Memory B cell (primary cell): ENCODE measurements at regions not wholly inside any gene's neighbourhood (a gene's known extent, or its start where the extent isn't known, plus 50 kb on each side); places are given as distances from the start of the nearest gene placed in this dataset.
"Not testable (repeated sequence)": the region's sequence is repeated elsewhere in the genome, so short reads cannot be mapped to it uniquely, and the experiment has no call there.

ENCODE experiments used
- ATAC-seq: fragments of 150-1000 bp; cut with Tn5 transposase; 2 replicates; pipeline ENCODE4 v1.10.0; 2021; ENCODE audit warnings: low read depth, mild to moderate bottlenecking, moderate library complexity
- DNase-seq, 2 donors: peaks; one replicate each; pipeline ENCODE4 v3.0.0; 2022; ENCODE audit warnings: low spot score in 2 of 2
- H3K27ac Mint-ChIP-seq: one replicate; pipeline ENCODE4 v1.8.0; 2022; ENCODE audit warnings: mild to moderate bottlenecking, moderate library complexity, mixed read lengths
- H3K27me3 Mint-ChIP-seq: one replicate; pipeline ENCODE4 v1.8.0; 2022; ENCODE audit warnings: mixed read lengths
- H3K36me3 Mint-ChIP-seq: one replicate; pipeline ENCODE4 v1.8.0; 2022; ENCODE audit warnings: mild to moderate bottlenecking, mixed read lengths
- H3K4me1 Mint-ChIP-seq: one replicate; pipeline ENCODE4 v1.8.0; 2022; ENCODE audit warnings: mixed read lengths
- H3K4me3 Mint-ChIP-seq: one replicate; pipeline ENCODE4 v1.8.0; 2022; ENCODE audit warnings: mild to moderate bottlenecking, moderate library complexity, mixed read lengths
- H3K9me3 Mint-ChIP-seq: one replicate; pipeline ENCODE4 v1.8.0; 2022; ENCODE audit warnings: mixed read lengths

DNA sequence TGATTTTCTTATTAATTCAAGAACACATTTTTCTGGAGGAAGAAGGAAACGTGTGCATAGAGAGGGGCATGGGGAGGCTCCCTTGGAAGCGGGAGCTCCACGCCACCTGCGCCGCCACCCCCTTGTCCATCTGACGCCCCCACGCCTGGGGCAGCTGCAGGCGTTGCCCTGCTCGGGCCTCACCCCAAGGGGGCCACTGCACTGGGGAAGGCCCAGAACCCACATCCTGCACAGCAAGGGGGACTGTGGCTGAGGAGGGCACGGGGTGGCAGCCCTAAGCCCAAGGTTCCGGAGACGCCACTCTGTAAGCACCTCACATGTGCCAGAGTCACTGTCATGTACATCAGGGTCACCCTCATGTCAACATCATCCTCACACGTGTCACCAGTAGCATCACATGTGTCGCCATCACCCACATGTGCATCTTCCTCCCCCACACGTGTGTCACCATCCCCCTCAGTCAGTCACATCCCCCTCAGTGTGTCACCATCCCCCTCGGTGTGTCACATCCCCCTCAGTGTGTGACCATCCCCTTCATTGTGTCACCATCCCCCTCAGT, 486.7 kb upstream of the SALL3 start:
- Mint-ChIP-seq H3K9me3 (peaks cover 6% of the 10 kb centered on the region), H3K36me3 (peaks cover 2% of the 10 kb centered on the region), H3K27me3 (no peaks in the 10 kb centered on the region), H3K4me3 (no peak overlapping the region), H3K4me1 (no peaks in the 10 kb centered on the region), H3K27ac (no peak overlapping the region)
- no peak for ATAC-seq
- DNase-seq: no peak

DNA sequence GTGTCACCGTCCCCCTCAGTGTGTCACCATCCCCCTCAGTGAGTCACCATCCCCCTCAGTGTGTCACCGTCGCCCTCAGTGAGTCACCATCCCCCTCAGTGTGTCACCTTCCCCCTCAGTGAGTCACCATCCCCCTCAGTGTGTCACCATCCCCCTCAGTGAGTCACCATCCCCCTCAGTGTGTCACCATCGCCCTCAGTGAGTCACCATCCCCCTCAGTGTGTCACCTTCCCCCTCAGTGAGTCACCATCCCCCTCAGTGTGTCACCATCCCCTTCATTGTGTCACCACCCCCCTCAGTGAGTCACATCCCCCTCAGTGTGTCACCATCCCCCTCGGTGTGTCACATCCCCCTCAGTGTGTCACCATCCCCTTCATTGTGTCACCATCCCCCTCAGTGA, 486.1 kb upstream of the SALL3 start:
- H3K27ac Mint-ChIP-seq: not testable (repeated sequence)

DNA sequence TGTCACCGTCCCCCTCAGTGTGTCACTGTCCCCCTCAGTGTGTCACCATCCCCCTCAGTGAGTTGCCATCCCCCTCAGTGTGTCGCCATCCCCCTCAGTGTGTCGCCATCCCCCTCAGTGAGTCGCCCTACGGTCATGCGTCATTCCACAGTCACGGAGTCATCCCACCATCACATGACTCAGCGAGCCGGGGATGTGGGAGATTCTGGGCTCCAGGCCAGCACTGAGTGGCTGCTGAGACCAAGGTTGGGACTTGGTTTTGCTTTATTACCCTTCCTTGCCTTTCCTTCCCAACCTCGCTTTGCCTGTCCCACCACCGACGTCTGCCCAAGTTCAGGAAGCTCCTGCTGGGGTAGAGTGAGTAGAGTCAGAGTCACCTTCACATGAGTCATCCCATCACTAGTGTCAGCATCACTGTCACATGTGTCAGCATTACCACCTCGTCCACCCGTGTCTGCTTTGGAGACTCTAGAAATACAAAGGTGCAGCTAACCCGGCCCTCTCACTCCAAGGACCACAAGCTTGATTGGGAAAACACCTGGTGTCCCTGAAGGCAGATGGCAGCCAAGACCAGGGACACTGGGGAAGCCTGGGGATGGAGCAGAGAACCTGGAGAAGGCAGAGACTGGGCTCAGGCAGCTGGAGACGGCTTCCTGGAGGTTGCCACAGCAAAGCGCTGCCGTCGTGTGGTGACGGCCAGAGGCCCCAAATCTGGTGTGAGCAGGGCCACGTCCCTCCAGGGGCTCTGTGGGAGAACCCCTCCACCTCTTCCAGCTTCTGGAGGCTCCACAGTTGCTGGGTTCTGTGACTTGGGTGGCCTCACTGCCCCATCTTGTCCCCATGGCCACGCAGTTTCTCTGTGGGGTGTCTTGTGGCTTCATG, 485.2 kb upstream of the SALL3 start:
- no peak overlapping the region for H3K27ac Mint-ChIP-seq
- H3K4me1 Mint-ChIP-seq: no peaks in the 10 kb centered on the region
- H3K27me3 Mint-ChIP-seq: no peaks in the 10 kb centered on the region
- DNase-seq: no peak
- peaks cover 2% of the 10 kb centered on the region for H3K36me3 Mint-ChIP-seq
- H3K4me3 Mint-ChIP-seq: no peak overlapping the region
- no peak for ATAC-seq
- H3K9me3 Mint-ChIP-seq: peaks cover 5% of the 10 kb centered on the region

More for the DNA sequence above, 486.1 kb upstream of the SALL3 start:
- not testable (repeated sequence) for ATAC-seq, DNase-seq, H3K4me1 Mint-ChIP-seq, H3K27me3 Mint-ChIP-seq, H3K9me3 Mint-ChIP-seq, H3K4me3 Mint-ChIP-seq, H3K36me3 Mint-ChIP-seq

DNA sequence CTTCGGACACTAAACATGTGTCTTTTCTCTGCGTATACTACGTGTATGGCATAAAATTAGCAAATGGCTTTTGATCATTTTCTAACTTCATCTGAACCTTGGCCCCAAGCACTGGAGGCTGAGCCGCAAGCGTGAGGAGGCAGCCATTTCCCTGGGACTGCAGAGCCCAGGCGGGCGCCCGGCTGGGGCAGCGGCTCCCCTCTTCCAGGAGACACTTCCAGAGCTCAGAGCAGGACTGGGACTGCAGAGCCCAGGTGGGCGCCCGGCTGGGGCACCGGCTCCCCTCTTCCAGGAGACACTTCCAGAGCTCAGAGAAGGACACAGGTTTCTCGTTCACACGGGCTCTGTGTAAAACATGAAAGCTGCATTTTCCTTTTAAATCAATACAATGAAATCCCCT, 484.1 kb upstream of the SALL3 start:
- Mint-ChIP-seq H3K9me3 (peaks cover 3% of the 10 kb centered on the region), H3K4me3 (no peak overlapping the region), H3K27me3 (no peaks in the 10 kb centered on the region), H3K4me1 (no peaks in the 10 kb centered on the region), H3K36me3 (peaks cover 2% of the 10 kb centered on the region), H3K27ac (no peak overlapping the region)
- DNase-seq: no peak
- ATAC-seq: no peak

DNA sequence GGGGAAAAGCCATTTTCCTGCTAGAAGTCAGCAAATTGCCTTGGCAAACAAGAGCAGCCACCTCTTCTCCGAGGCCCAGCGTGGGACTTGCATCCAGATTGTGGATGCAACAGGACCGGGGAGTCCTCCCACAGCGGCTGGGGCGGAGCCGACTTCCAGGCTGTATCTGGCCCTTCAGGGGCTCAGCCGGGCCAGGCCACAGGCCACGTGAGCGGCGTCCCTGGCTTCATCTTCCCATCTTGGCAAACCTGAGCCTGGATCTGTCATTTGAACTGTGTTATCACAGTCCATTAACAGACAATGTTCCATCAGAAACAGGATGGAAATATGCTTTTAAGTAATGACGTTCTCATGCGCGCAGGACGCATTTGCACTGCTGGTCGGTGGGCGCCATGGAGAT, 483.5 kb upstream of the SALL3 start:
- Mint-ChIP-seq H3K4me1 (no peaks in the 10 kb centered on the region), H3K27me3 (no peaks in the 10 kb centered on the region), H3K9me3 (peaks cover 2% of the 10 kb centered on the region), H3K27ac (no peak overlapping the region), H3K36me3 (peaks cover 2% of the 10 kb centered on the region), H3K4me3 (no peak overlapping the region)
- ATAC-seq (no peak), DNase-seq (no peak)

GRCh38 chr18:78497641-78498040, 482.0 kb upstream of the SALL3 start:
- ATAC-seq (no peak), DNase-seq (no peak)
- no peak overlapping the region for H3K4me3 Mint-ChIP-seq
- no peak overlapping the region for H3K27ac Mint-ChIP-seq
- H3K36me3 Mint-ChIP-seq: peaks cover 2% of the 10 kb centered on the region
- H3K27me3 Mint-ChIP-seq: no peaks in the 10 kb centered on the region
- no peaks in the 10 kb centered on the region for H3K4me1 Mint-ChIP-seq
- H3K9me3 Mint-ChIP-seq: peaks cover 2% of the 10 kb centered on the region

- Mint-ChIP-seq H3K27ac (no peak overlapping the region), H3K9me3 (no peaks in the 10 kb centered on the region), H3K36me3 (no peaks in the 10 kb centered on the region), H3K4me3 (no peak overlapping the region), H3K4me1 (no peaks in the 10 kb centered on the region), H3K27me3 (no peaks in the 10 kb centered on the region)
- ATAC-seq: no peak
- no peak for DNase-seq
Observed at GRCh38 chr18:78499586-78499985, 480.0 kb upstream of the SALL3 start.

DNA sequence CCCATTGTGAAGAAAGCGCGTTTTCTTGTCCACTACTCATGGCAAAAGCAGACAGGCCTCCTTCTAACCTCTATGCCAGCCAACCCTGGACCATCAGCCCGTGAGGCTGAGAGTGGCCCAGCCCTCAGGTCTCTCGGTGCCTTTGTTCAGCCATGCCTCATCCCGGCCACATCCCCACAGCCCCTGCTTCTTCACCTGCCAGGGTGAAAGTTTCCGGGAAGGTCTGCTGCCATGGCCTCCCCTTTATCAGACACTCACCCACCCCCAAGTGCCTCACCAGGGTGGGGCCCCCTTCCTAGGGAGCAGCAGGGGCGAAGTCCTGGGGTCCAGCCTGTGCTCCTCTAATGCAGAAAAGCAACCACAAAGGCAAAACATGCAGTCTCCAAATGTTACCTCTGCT, 478.4 kb upstream of the SALL3 start:
- H3K27ac Mint-ChIP-seq: no peak overlapping the region
- DNase-seq: no peak
- H3K4me3 Mint-ChIP-seq: no peak overlapping the region
- peaks cover 2% of the 10 kb centered on the region for H3K27me3 Mint-ChIP-seq
- no peaks in the 10 kb centered on the region for H3K4me1 Mint-ChIP-seq
- H3K9me3 Mint-ChIP-seq: no peaks in the 10 kb centered on the region
- ATAC-seq: no peak
- no peaks in the 10 kb centered on the region for H3K36me3 Mint-ChIP-seq

DNA sequence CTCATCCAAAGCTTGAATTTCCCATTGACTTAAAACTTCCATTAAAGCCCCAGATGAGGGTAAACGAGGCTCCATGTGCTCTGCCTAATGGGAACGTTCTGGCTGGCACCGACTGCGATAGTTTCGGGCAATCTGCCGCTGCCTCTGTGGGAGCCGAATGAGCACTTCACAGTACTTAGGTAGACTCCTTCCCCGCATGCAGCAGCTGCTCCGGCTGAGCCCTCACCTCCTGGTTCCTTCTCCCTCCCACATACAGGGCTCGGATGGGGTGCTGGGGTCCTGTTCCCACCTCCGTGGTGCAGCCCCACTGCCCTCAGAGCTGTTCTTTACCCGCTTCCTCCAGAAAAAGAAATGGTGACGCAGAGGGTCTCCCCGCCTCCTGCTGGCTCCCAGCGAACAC, 476.5 kb upstream of the SALL3 start:
- Mint-ChIP-seq H3K36me3 (no peaks in the 10 kb centered on the region), H3K27ac (no peak overlapping the region), H3K4me3 (no peak overlapping the region), H3K9me3 (peaks cover 2% of the 10 kb centered on the region), H3K27me3 (peaks cover 2% of the 10 kb centered on the region), H3K4me1 (no peaks in the 10 kb centered on the region)
- DNase-seq: no peak
- ATAC-seq: no peak

GRCh38 chr18:78505851-78506461, 473.7 kb upstream of the SALL3 start:
- H3K27ac Mint-ChIP-seq: no peak overlapping the region
- peaks cover 8% of the 10 kb centered on the region for H3K9me3 Mint-ChIP-seq
- no peaks in the 10 kb centered on the region for H3K36me3 Mint-ChIP-seq
- DNase-seq: no peak
- H3K27me3 Mint-ChIP-seq: peaks cover 6% of the 10 kb centered on the region
- ATAC-seq: no peak
- H3K4me3 Mint-ChIP-seq: no peak overlapping the region
- H3K4me1 Mint-ChIP-seq: no peaks in the 10 kb centered on the region

- H3K4me3 Mint-ChIP-seq: no peak overlapping the region
- DNase-seq (no peak), ATAC-seq (no peak)
- H3K27ac Mint-ChIP-seq: no peak overlapping the region
- no peaks in the 10 kb centered on the region for H3K36me3 Mint-ChIP-seq
- H3K9me3 Mint-ChIP-seq: peaks cover 8% of the 10 kb centered on the region
- H3K27me3 Mint-ChIP-seq: peaks cover 6% of the 10 kb centered on the region
- H3K4me1 Mint-ChIP-seq: no peaks in the 10 kb centered on the region
Observed at GRCh38 chr18:78507217-78507616, 472.4 kb upstream of the SALL3 start.

DNA sequence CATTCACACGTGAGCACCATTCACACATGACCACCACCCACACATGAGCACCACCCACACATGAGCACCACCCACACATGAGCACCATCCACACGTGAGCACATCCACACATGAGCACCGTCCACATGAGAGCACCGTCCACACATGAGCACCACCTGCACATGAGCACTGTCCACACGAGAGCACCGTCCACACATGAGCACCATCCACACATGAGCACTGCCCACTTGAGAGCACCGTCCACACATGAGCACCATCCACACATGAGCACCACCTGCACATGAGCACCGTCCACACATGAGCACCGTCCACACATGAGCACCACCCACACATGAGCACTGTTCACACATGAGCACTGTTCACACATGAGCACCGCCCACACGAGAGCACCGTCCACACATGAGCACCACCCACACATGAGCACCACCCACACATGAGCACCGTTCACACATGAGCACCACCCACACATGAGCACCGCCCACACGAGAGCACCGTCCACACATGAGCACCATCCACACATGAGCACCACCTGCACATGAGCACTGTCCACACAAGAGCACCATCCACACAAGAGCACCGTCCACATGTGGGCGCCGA, 471.3 kb upstream of the SALL3 start:
- H3K27ac Mint-ChIP-seq, DNase-seq, ATAC-seq, H3K27me3 Mint-ChIP-seq, H3K36me3 Mint-ChIP-seq, H3K9me3 Mint-ChIP-seq, H3K4me1 Mint-ChIP-seq, H3K4me3 Mint-ChIP-seq: not testable (repeated sequence)

- DNase-seq (no peak), ATAC-seq (no peak)
- no peaks in the 10 kb centered on the region for H3K36me3 Mint-ChIP-seq
- H3K9me3 Mint-ChIP-seq: peaks cover 8% of the 10 kb centered on the region
- H3K4me1 Mint-ChIP-seq: no peaks in the 10 kb centered on the region
- H3K27ac Mint-ChIP-seq: no peak overlapping the region
- no peak overlapping the region for H3K4me3 Mint-ChIP-seq
- peaks cover 6% of the 10 kb centered on the region for H3K27me3 Mint-ChIP-seq
Observed at GRCh38 chr18:78510091-78510490, 469.5 kb upstream of the SALL3 start.

DNA sequence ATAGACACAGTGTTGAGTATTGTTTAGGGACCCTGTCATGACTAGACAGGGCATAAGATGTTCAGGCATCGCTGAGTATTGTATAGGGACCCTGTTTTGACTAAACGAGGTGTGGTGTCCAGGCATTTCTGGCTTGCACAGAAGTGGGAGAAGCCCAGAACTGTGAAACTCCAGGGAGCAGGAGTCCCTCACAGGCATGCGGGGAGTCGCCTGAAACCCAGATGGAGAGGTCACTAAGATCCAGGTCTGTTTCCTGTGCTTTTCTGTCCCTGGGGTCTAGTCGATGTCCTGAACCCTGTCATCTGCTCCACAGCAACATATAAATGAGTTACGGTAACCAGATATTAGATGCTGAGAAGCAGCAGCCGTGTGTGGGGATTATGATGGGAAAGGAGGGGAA, 469.0 kb upstream of the SALL3 start:
- peaks cover 6% of the 10 kb centered on the region for H3K27me3 Mint-ChIP-seq
- H3K27ac Mint-ChIP-seq: no peak overlapping the region
- H3K4me1 Mint-ChIP-seq: no peaks in the 10 kb centered on the region
- no peak overlapping the region for H3K4me3 Mint-ChIP-seq
- H3K36me3 Mint-ChIP-seq: no peaks in the 10 kb centered on the region
- H3K9me3 Mint-ChIP-seq: peaks cover 8% of the 10 kb centered on the region
- no peak for ATAC-seq
- DNase-seq: no peak
